Mesodermal cell (in vitro differentiated cells): ENCODE measurements at regions not wholly inside any gene's neighbourhood (a gene's known extent, or its start where the extent isn't known, plus 50 kb on each side); places are given as distances from the start of the nearest gene placed in this dataset.

ENCODE experiments used
- H3K27ac ChIP-seq: 2 replicates; pipeline ENCODE4 v1.7.0; 2013; ENCODE audit warnings: mild to moderate bottlenecking, low read depth, low read length, moderate library complexity; ENCODE audit not compliant: severe bottlenecking
- H3K36me3 ChIP-seq: 2 replicates; pipeline ENCODE4 v1.7.1; 2013; ENCODE audit warnings: mild to moderate bottlenecking, low read length, moderate library complexity; ENCODE audit not compliant: control insufficient read depth, insufficient read depth
- H3K4me1 ChIP-seq: one replicate; pipeline ENCODE4 v1.7.1; 2013; ENCODE audit warnings: mild to moderate bottlenecking, low read length; ENCODE audit not compliant: insufficient read depth, control insufficient read depth, poor library complexity, severe bottlenecking
- H3K4me3 ChIP-seq: 2 replicates; pipeline ENCODE4 v1.7.0; 2013; ENCODE audit warnings: low read length, control low read depth, mild to moderate bottlenecking; ENCODE audit not compliant: insufficient read depth, poor library complexity, severe bottlenecking; ENCODE audit errors: extremely low read depth
- H3K9me3 ChIP-seq: 2 replicates; pipeline ENCODE4 v1.7.1; 2013; ENCODE audit warnings: mild to moderate bottlenecking, low read length, moderate library complexity; ENCODE audit not compliant: control insufficient read depth
- WGBS, 2 experiments: methylation state at CpG; one replicate each; pipeline ENCODE4 v1.1.5; 2013; ENCODE audit warnings: missing lambda C conversion rate in 2 of 2; ENCODE audit not compliant: insufficient coverage in 2 of 2; 5-methylcytosine and 5-hydroxymethylcytosine counted together

DNA sequence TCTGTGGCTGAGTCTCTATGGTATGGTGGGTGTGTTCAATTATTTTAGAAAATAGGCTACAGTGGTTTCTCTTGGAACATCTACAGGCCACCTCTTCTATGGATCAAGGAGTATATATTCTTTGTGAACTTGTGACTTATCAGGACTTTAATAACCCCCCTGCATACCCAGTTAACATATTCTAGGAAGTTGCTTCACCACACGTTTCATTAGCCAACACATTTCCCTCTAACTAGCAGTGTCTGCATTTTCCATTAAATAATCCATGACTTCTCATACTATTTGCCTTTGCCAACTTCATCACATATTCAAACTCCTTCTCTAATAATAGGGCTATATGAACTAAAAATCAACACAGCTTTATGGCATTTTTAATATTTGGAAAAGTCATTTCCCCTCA lies 187.6 kb upstream of the ARL4C start:
- H3K9me3 ChIP-seq, result no peaks in the 10 kb centered on the region
- H3K36me3 ChIP-seq, result no peaks in the 10 kb centered on the region
- no peak overlapping the region for H3K27ac ChIP-seq
- peaks cover 40% of the 10 kb centered on the region for H3K4me1 ChIP-seq
- H3K4me3 ChIP-seq, result no peak overlapping the region
- 67 to 92% methylated on average over 1 of the region's 1 CpG for WGBS, 2 experiments

- H3K4me3 ChIP-seq, result no peak overlapping the region
- no peak overlapping the region for H3K27ac ChIP-seq
- H3K36me3 ChIP-seq, result no peaks in the 10 kb centered on the region
- peaks cover 45% of the 10 kb centered on the region for H3K4me1 ChIP-seq
- H3K9me3 ChIP-seq, result no peaks in the 10 kb centered on the region
- WGBS, 2 experiments, result 33 to 70% methylated on average over 1 of the region's 3 CpGs
Observed at GRCh38 chr2:234683950-234684349, 187.1 kb upstream of the ARL4C start.

GRCh38 chr2:234682492-234683228 lies 185.8 kb upstream of the ARL4C start:
- WGBS, 2 experiments, result 71 to 77% methylated on average over 3 to 4 of the region's 4 CpGs
- H3K4me1 ChIP-seq, result peaks cover 47% of the 10 kb centered on the region
- no peak overlapping the region for H3K27ac ChIP-seq
- H3K36me3 ChIP-seq, result no peaks in the 10 kb centered on the region
- peaks cover 3% of the 10 kb centered on the region for H3K9me3 ChIP-seq
- no peak overlapping the region for H3K4me3 ChIP-seq

DNA sequence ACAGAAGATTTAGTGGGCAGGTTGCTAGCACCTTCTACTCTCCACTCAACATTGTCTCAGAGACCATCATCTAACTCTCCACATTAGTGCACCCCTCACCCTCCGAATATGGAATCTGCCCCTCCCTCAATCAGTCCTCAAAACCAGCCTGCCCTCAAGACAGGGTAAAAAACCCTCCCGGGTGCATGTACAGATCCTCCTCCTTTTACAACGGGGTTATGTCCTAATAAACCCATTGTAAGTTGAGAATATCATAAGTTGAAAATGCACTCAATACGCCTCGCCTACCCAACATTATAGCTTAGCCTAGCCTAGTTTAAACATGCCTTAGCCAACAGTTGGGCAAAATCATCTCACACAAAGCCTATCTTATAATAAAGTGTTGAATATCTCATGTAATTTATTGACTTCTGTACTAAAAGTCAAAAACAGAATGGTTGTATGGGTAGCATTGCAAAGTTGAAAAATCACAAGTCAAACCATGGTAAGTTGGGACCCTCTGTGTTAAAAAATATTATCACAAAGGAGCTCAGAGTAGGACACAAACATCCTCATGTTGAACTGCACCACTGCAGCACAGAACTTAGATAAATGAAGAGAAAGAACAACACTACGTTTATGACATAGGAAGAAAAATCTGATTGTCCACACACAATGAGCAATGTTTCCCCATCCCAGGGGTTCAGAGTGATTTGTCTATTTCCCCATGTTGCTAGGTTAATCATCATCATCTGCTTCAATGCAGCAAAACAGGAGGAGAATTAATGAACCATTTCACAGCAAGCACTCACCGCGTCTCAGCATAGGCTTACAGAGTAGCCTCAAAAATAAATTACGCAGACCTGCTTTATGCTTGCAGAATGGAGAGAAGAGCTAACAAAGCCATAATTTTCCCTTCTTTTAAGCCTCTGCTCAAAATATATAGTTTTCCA lies 184.1 kb upstream of the ARL4C start:
- peaks cover 3% of the 10 kb centered on the region for H3K9me3 ChIP-seq
- H3K4me1 ChIP-seq, result peaks cover 58% of the 10 kb centered on the region
- WGBS, 2 experiments, result 90 to 95% methylated on average over 2 to 4 of the region's 9 CpGs
- no peaks in the 10 kb centered on the region for H3K36me3 ChIP-seq
- H3K4me3 ChIP-seq, result no peak overlapping the region
- peak overlapping the region; percentile 90 for H3K27ac ChIP-seq

- Histone ChIP-seq H3K4me3 (no peak overlapping the region), H3K27ac (peak overlapping the region; percentile 90), H3K9me3 (peaks cover 3% of the 10 kb centered on the region), H3K4me1 (peaks cover 67% of the 10 kb centered on the region), H3K36me3 (no peaks in the 10 kb centered on the region)
- WGBS, 2 experiments, result 67 to 74% methylated on average over 10 of the region's 14 CpGs
Observed at GRCh38 chr2:234679741-234680687, 183.1 kb upstream of the ARL4C start.

GRCh38 chr2:234679301-234679740 lies 182.4 kb upstream of the ARL4C start:
- Histone ChIP-seq H3K27ac (peak overlapping the region; percentile 90), H3K9me3 (peaks cover 3% of the 10 kb centered on the region), H3K4me3 (no peak overlapping the region), H3K36me3 (no peaks in the 10 kb centered on the region), H3K4me1 (peaks cover 69% of the 10 kb centered on the region)
- WGBS, 2 experiments, result 91 to 97% methylated on average over 8 of the region's 8 CpGs

DNA sequence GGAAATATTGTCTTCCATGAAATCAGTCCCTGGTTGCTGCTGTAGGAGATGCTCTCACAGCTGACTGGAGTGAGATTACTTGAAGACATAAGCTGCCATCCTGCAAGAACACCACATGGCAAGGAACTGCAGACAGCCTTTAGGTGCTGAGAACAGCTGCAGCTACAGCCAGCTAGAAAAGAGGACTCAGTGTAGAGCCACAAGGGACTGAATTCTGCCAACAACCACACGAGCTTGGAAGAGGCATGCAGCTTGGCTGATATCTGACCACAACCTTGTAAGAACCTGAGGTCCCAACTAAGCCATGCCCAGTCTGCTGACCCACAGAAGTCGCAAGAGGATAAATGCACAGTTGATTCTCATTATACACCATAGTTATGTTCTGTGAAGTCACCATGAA lies 181.8 kb upstream of the ARL4C start:
- Histone ChIP-seq H3K9me3 (peaks cover 6% of the 10 kb centered on the region), H3K27ac (no peak overlapping the region), H3K4me3 (no peak overlapping the region), H3K36me3 (no peaks in the 10 kb centered on the region), H3K4me1 (peaks cover 69% of the 10 kb centered on the region)
- WGBS, 2 experiments, result 76 to 97% methylated on average over 2 of the region's 2 CpGs

GRCh38 chr2:234677758-234678538 lies 181.1 kb upstream of the ARL4C start:
- H3K27ac ChIP-seq, result no peak overlapping the region
- 80 to 86% methylated on average over 2 to 6 of the region's 6 CpGs for WGBS, 2 experiments
- H3K9me3 ChIP-seq, result peaks cover 14% of the 10 kb centered on the region
- H3K4me1 ChIP-seq, result peaks cover 68% of the 10 kb centered on the region
- no peaks in the 10 kb centered on the region for H3K36me3 ChIP-seq
- no peak overlapping the region for H3K4me3 ChIP-seq

- WGBS, 2 experiments, result 52 to 68% methylated on average over 4 to 7 of the region's 8 CpGs
- H3K36me3 ChIP-seq, result no peaks in the 10 kb centered on the region
- no peak overlapping the region for H3K4me3 ChIP-seq
- H3K4me1 ChIP-seq, result peaks cover 61% of the 10 kb centered on the region
- H3K27ac ChIP-seq, result peak overlapping the region; percentile 62
- peaks cover 18% of the 10 kb centered on the region for H3K9me3 ChIP-seq
Observed at GRCh38 chr2:234676783-234677450, 180.0 kb upstream of the ARL4C start.
